Neuronal stem cell (in vitro differentiated cells): ENCODE measurements at regions not wholly inside any gene's neighbourhood (a gene's known extent, or its start where the extent isn't known, plus 50 kb on each side); places are given as distances from the start of the nearest gene placed in this dataset.

Experiments used
- DNase-seq: peaks from one replicate; pipeline ENCODE4 v3.0.0-alpha.2; 2013; ENCODE audit warnings: low spot score
- H2AFZ ChIP-seq: one replicate; pipeline ENCODE4 v1.6.1; 2013; ENCODE audit warnings: mild to moderate bottlenecking, low read length, inconsistent platforms
- H2AK5ac ChIP-seq: 2 replicates; pipeline ENCODE4 v1.6.1; 2013; ENCODE audit warnings: low read depth, mild to moderate bottlenecking, inconsistent platforms, low read length, moderate library complexity, mixed read lengths
- H2BK120ac ChIP-seq: 2 replicates; pipeline ENCODE4 v1.6.1; 2013; ENCODE audit warnings: low read depth, mild to moderate bottlenecking, inconsistent platforms, low read length, moderate library complexity, mixed read lengths
- H2BK12ac ChIP-seq: one replicate; pipeline ENCODE4 v1.6.1; 2013; ENCODE audit warnings: low read length, inconsistent platforms
- H2BK15ac ChIP-seq: 2 replicates; pipeline ENCODE4 v1.6.1; 2013; ENCODE audit warnings: mild to moderate bottlenecking, low read length, inconsistent platforms, mixed read lengths
- H2BK5ac ChIP-seq: one replicate; pipeline ENCODE4 v1.6.1; 2013; ENCODE audit warnings: inconsistent platforms, mild to moderate bottlenecking, low read length, moderate library complexity
- H3K14ac ChIP-seq: one replicate; pipeline ENCODE4 v1.6.1; 2013; ENCODE audit warnings: low read length, inconsistent platforms
- H3K18ac ChIP-seq: 2 replicates; pipeline ENCODE4 v1.6.1; 2013; ENCODE audit warnings: low read length, inconsistent platforms
- H3K23ac ChIP-seq: 2 replicates; pipeline ENCODE4 v1.6.1; 2013; ENCODE audit warnings: low read depth, mild to moderate bottlenecking, mixed read lengths, low read length, inconsistent platforms; ENCODE audit not compliant: poor library complexity
- H3K27ac ChIP-seq: replicated peaks from 3 replicates; pipeline ENCODE4 v1.5.1; 2013; ENCODE audit warnings: low read length, inconsistent platforms
- H3K27me3 ChIP-seq, 3 experiments: 2 replicates each; pipeline ENCODE4 v1.6.1; 2013; ENCODE audit warnings: low read length in 3 of 3, mild to moderate bottlenecking in 2 of 3, inconsistent platforms in 1 of 3, low read depth in 1 of 3, mixed read lengths in 1 of 3, moderate library complexity in 1 of 3; ENCODE audit not compliant: control insufficient read depth in 3 of 3, insufficient read depth in 3 of 3
- H3K36me3 ChIP-seq, 2 donors: replicated peaks in 1 of 2; 2 replicates each; pipeline ENCODE4 v1.6.1; 2013; ENCODE audit warnings: low read length in 2 of 2; ENCODE audit not compliant: control insufficient read depth in 2 of 2, insufficient read depth in 2 of 2
- H3K4ac ChIP-seq: 2 replicates; pipeline ENCODE4 v1.6.1; 2013; ENCODE audit warnings: inconsistent platforms, mild to moderate bottlenecking, low read length, moderate library complexity
- H3K4me1 ChIP-seq, 2 donors: 1 replicate in 1 of 2; 2 replicates in 1 of 2; pipeline ENCODE4 v1.6.1; 2013; ENCODE audit warnings: low read length in 2 of 2, low read depth in 1 of 2; ENCODE audit not compliant: control insufficient read depth in 2 of 2, insufficient read depth in 1 of 2
- H3K4me2 ChIP-seq: one replicate; pipeline ENCODE4 v1.6.1; 2013; ENCODE audit warnings: mild to moderate bottlenecking, low read length, inconsistent platforms; ENCODE audit not compliant: insufficient read depth, poor library complexity, severe bottlenecking
- H3K4me3 ChIP-seq, 2 donors: 2 replicates each; pipeline ENCODE4 v1.5.1; 2013; ENCODE audit warnings: low read length in 2 of 2, mild to moderate bottlenecking in 2 of 2, inconsistent platforms in 1 of 2, moderate library complexity in 1 of 2
- H3K79me1 ChIP-seq: one replicate; pipeline ENCODE4 v1.6.1; 2013; ENCODE audit warnings: low read depth, mild to moderate bottlenecking, inconsistent platforms, low read length, moderate library complexity
- H3K9ac ChIP-seq: one replicate; pipeline ENCODE4 v1.6.1; 2013; ENCODE audit warnings: mild to moderate bottlenecking, low read depth, low read length, inconsistent platforms; ENCODE audit not compliant: poor library complexity
- H3K9me3 ChIP-seq, 2 donors: replicated peaks in 1 of 2; 2 replicates each; pipeline versions ENCODE3 to v1.6.1; 2013; ENCODE audit warnings: low read length in 2 of 2, mild to moderate bottlenecking in 2 of 2, inconsistent platforms in 1 of 2, low read depth in 1 of 2, mixed read lengths in 1 of 2, moderate library complexity in 1 of 2; ENCODE audit not compliant: control insufficient read depth in 2 of 2, insufficient read depth in 1 of 2
- H4K8ac ChIP-seq: one replicate; pipeline ENCODE4 v1.6.1; 2013; ENCODE audit warnings: low read depth, mild to moderate bottlenecking, inconsistent platforms, low read length, moderate library complexity
- H4K91ac ChIP-seq: one replicate; pipeline ENCODE4 v1.6.1; 2013; ENCODE audit warnings: low read length, low read depth, mild to moderate bottlenecking, inconsistent platforms; ENCODE audit not compliant: poor library complexity
- WGBS, 2 donors: extraction: QIAGEN DNeasy Blood & Tissue Kit; methylation state at CpG; one replicate each; pipeline ENCODE4 v1.1.7; 2013; ENCODE audit warnings: missing lambda C conversion rate in 2 of 2, mixed read lengths in 1 of 2; ENCODE audit not compliant: insufficient read length in 2 of 2, insufficient replicate concordance in 1 of 2; ENCODE audit errors: extremely low coverage in 2 of 2; 5-methylcytosine and 5-hydroxymethylcytosine counted together

DNA sequence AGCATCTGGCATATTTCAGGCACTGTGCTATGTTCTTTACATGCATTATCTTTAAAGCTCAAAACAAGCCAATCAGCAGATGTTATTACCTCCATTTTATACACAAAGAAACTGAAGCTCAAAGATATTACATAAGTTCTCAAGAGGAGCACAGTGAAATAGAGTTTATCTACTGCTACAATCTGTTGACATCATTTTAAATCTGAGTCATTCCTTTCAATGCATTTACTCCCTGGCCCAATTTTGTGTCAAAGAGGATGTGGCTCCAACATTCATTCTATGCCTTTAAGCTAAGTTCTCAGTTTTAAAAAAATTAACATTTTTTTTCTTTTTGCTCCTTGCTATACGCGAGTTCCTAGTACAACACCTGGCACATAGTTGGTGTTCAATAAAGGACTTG is 486.3 kb upstream of the ZNF462 start:
- Histone ChIP-seq H2AFZ (no peak overlapping the region), H3K4me2 (no peak overlapping the region), H3K9me3 (peaks cover 2 to 3% of the 10 kb centered on the region in 2 donors), H3K14ac (no peak overlapping the region), H3K36me3 (no peaks in the 10 kb centered on the region), H2BK15ac (no peak overlapping the region), H3K27ac (no peak overlapping the region), H3K4me3 (no peak overlapping the region), H2BK12ac (no peak overlapping the region), H2BK5ac (no peak overlapping the region), H3K18ac (no peak overlapping the region), H2AK5ac (no peak overlapping the region), H2BK120ac (no peak overlapping the region), H3K9ac (no peak overlapping the region), H3K23ac (no peak overlapping the region), H3K4ac (no peak overlapping the region), H3K79me1 (no peaks in the 10 kb centered on the region), H3K27me3 (no peaks in the 10 kb centered on the region), H3K4me1 (no peaks in the 10 kb centered on the region), H4K8ac (no peak overlapping the region), H4K91ac (no peak overlapping the region)
- no CpG with 5 or more reads among the region's 2 CpGs for WGBS, 2 donors
- no peak for DNase-seq

DNA sequence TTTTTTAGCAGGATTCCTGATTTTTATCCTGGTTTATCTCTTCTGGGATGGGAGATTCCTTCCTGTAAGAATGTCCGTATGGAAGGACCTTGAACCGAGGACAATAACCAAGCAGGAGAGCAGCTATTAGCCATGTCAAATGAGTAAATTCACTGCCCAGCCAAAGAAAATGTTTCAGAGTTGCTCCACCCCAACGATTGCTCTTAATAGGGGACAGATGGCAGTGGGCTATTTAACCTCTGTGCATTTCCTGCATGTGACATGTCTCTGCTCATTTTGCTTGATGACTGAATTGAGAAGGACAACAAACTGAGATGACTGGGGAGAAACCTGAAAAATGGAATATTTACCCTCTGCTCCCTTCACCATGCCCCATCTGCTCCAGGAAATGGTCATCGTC is 479.9 kb upstream of the ZNF462 start:
- DNase-seq = no peak
- Histone ChIP-seq H3K14ac (no peak overlapping the region), H4K91ac (no peak overlapping the region), H2BK15ac (no peak overlapping the region), H2AFZ (no peak overlapping the region), H3K9ac (no peak overlapping the region), H3K4me2 (no peak overlapping the region), H3K4me3 (no peak overlapping the region), H3K27me3 (no peaks in the 10 kb centered on the region), H3K27ac (no peak overlapping the region), H3K4me1 (peaks cover 0 to 4% of the 10 kb centered on the region in 2 donors), H2BK12ac (no peak overlapping the region), H2BK120ac (no peak overlapping the region), H3K79me1 (no peaks in the 10 kb centered on the region), H3K9me3 (no peaks in the 10 kb centered on the region), H2AK5ac (no peak overlapping the region), H3K36me3 (no peaks in the 10 kb centered on the region), H2BK5ac (no peak overlapping the region), H3K4ac (no peak overlapping the region), H3K18ac (no peak overlapping the region), H3K23ac (no peak overlapping the region), H4K8ac (no peak overlapping the region)
- WGBS, 2 donors = no CpG with 5 or more reads among the region's 4 CpGs

DNA sequence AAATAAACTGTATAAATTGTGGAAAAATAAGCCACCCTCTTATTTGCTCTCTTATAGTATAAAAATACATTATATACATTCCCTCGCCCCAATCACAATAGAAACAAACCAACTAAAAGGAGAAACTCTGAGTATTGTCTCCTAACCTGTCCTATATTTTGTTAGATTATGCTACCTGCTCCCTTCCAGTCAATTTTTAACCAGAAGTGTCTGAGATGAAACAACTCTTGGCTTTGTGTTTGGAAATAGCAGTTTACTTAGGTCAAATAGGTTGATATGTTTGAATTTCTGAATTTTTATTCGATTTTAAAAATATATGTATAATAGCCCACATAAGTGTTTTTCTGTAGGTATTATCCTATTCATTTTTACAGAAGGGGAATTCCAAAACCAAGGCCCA is 475.0 kb upstream of the ZNF462 start:
- H3K9ac ChIP-seq = no peak overlapping the region
- H3K23ac ChIP-seq = no peak overlapping the region
- no peak overlapping the region for H4K8ac ChIP-seq
- no peak overlapping the region for H3K18ac ChIP-seq
- WGBS, 2 donors = no CpG with 5 or more reads among the region's 2 CpGs
- no peak overlapping the region for H2BK15ac ChIP-seq
- no peak overlapping the region for H2BK5ac ChIP-seq
- no peak overlapping the region for H3K4me2 ChIP-seq
- H3K14ac ChIP-seq = no peak overlapping the region
- DNase-seq = no peak
- H3K4ac ChIP-seq = no peak overlapping the region
- H3K27ac ChIP-seq = no peak overlapping the region
- H3K36me3 ChIP-seq = no peaks in the 10 kb centered on the region
- no peak overlapping the region for H2AFZ ChIP-seq
- no peak overlapping the region for H3K4me3 ChIP-seq
- H2AK5ac ChIP-seq = no peak overlapping the region
- no peaks in the 10 kb centered on the region for H3K27me3 ChIP-seq
- H2BK120ac ChIP-seq = no peak overlapping the region
- no peaks in the 10 kb centered on the region for H3K79me1 ChIP-seq
- peaks cover 0 to 5% of the 10 kb centered on the region in 2 donors for H3K4me1 ChIP-seq
- H3K9me3 ChIP-seq = no peaks in the 10 kb centered on the region
- H4K91ac ChIP-seq = no peak overlapping the region
- H2BK12ac ChIP-seq = no peak overlapping the region

DNA sequence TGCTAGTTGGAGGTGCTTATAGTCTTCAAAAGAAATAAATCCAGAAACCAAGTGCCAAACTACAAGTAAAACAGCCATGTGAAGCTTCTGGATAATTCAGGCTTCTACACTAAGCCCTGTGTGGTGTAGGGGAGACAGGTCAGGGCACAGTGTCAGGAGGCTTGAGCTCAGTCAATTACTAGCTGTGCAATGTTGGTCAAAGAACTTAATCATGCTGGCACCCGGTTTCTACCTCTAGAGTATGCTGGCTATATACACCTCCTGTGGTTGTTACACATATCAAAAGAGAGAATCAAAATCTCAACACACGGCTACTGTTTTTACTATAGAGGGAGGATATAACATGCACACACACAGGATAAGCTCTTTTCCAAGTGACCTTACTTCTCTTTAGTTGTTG is 469.7 kb upstream of the ZNF462 start:
- Histone ChIP-seq H3K9me3 (no peaks in the 10 kb centered on the region), H2AFZ (no peak overlapping the region), H3K23ac (no peak overlapping the region), H2BK120ac (no peak overlapping the region), H3K4ac (no peak overlapping the region), H4K91ac (no peak overlapping the region), H3K14ac (no peak overlapping the region), H3K4me3 (no peak overlapping the region), H3K27ac (no peak overlapping the region), H3K4me2 (no peak overlapping the region), H2BK15ac (no peak overlapping the region), H2AK5ac (no peak overlapping the region), H3K36me3 (no peaks in the 10 kb centered on the region), H3K9ac (no peak overlapping the region), H3K27me3 (no peaks in the 10 kb centered on the region), H2BK5ac (no peak overlapping the region), H4K8ac (no peak overlapping the region), H2BK12ac (no peak overlapping the region), H3K79me1 (no peaks in the 10 kb centered on the region), H3K18ac (no peak overlapping the region), H3K4me1 (peaks cover 0 to 2% of the 10 kb centered on the region in 2 donors)
- no peak for DNase-seq
- WGBS, 2 donors = no CpG with 5 or more reads among the region's 2 CpGs
